D341Med (cell line): ENCODE measurements at regions not wholly inside any gene's neighbourhood (a gene's known extent, or its start where the extent isn't known, plus 50 kb on each side); places are given as distances from the start of the nearest gene placed in this dataset.

Experiments used
- DNase-seq: peaks from one replicate; pipeline ENCODE4 v3.0.0; 2012; ENCODE audit warnings: low spot score

DNA sequence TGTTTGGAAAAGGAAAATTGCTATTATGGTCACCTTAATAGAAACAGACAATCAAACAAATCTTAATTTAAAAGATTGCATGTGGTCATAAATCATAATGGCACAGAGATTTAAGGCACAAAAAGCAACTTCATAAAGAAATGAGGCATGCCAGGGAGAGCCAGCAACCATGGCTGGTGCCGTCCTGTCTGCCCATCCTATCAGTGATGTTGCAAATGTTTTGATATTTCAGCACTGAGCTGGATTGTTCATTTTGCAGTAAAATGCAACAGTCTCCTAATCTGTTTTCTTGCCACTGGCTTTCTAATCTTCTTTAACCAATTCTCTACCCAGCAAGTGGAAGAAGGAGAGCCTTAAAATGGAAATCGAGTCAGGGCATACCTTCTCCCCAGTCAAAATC lies 249.8 kb downstream of the SAMD5 start:
- no peak for DNase-seq

DNA sequence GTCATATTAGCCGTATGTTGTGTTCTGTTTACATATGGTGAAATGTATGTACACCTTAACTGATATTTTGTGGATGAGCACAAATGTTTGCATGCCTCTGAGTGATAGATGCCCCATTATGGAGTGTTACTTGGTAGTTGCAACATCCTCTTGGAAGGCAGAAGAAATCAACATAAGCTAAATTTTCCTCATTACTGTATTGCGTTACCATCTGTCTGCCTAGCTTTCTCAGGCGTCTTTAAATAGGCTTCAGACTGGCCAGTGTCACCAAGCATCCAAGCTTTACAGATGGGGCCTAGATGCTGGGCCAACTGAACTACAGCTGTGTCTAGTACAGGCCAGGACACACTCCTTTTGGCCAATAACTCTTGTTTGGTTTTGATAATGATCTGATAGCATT lies 250.6 kb downstream of the SAMD5 start:
- no peak for DNase-seq

DNA sequence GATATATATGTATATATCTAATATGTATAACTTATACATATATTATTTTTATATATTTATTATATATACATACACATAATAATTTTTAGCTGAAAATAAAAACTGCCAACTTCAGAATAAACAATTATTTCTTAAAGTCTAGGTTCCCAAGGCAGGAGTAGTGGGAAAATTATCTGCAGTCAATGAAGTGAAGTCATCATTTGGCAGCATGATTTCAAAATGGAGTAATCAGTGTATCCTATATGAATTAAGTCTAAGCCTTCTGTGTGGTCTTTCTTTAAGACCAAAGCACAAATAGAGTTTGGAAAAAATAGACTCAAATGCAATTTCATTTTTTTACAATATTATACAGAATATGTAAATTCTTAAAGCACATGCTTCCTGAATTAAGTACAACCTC lies 251.0 kb downstream of the SAMD5 start:
- DNase-seq: no peak

DNA sequence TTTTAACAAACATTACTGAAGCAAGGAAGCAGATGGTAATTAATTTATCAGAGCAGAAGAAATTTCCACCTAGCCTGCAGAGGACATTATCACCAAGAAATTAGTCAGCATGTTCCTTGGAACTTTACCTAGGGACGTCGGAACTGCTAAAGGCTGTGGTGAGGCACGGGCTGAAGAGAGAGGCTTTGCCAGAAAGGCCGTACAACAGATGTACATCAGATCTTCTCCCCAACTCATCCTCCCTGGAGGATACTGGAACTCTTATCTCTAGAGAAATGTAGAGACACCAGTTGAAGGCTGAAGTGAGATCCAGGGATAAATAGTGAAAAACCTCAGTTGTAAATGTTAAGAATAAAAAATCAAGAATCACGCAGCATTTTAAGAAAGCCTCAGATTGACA lies 257.1 kb downstream of the SAMD5 start:
- peak; percentile 24 for DNase-seq

GRCh38 chr6:147768969-147769368 lies 260.5 kb downstream of the SAMD5 start:
- no peak for DNase-seq

DNA sequence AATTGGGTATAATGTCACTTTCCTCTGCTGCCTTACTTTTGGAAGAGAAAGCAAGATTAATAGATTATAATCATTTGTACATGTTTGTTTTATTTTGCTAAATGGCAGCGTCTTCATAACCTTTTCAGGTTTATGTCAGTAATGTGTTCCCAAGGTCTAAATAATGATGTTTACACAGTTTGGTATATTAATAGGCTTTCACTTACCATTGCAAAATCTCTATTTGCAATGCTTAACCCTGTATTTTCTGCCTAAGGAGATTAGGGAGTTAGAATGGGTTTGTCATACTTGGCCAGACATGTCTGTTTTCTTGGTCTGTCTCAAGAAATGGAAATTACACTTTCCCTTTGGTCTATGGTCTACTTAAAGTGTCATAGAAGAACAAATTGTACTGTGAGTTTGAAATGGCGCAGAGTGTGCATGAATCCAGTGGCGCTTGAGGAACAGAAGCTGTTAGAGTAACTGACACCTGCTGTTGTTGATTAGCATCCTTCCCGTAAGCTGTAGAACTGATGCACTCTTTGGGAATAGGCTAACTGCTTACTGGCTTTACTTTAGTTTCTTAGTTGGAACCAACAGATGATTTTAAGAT lies 261.1 kb downstream of the SAMD5 start:
- no peak for DNase-seq

DNA sequence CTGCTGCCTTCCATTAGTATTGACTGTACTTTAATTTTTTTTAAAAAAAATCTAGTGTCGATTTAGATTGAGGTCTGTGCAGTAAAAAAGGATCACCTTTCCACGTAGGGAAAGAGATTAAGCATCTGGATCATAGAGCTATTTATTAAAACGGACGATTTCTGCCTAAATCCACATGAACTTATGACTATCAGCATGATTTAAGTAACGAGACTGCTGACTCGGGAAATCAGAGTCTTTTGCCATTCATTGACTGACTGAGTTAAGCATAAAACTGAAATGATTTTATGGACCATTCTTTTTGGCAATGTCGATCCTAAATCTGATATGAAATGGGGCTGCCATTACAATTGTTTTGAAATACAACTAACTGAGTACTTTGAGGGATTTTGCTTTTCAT lies 261.7 kb downstream of the SAMD5 start:
- DNase-seq: no peak

- no peak for DNase-seq
Measured at GRCh38 chr6:147772724-147773123, 264.2 kb downstream of the SAMD5 start.

DNA sequence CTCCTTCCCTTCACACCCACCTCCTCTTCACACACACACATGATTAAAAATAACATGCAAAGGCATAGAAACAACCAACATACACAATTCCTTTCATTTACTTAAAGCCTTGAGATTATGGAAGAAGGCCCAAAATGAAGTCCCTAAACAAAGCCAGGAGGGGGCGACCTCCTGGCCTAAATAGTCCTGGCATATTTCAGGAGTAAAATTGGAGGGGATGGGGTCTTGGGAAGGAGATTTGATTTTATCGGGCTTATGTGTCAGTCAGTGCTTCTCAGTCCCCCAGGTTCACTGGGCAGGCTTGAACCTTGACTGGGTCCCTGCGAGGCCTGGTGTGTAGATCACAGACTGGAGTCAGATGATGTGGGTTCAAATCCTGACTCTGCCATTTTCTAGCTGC lies 266.4 kb downstream of the SAMD5 start:
- peak; percentile 37 for DNase-seq

- DNase-seq: no peak
Measured at GRCh38 chr6:147776631-147777213, 268.2 kb downstream of the SAMD5 start.

GRCh38 chr6:147779624-147780023 lies 271.1 kb downstream of the SAMD5 start:
- DNase-seq: no peak

DNA sequence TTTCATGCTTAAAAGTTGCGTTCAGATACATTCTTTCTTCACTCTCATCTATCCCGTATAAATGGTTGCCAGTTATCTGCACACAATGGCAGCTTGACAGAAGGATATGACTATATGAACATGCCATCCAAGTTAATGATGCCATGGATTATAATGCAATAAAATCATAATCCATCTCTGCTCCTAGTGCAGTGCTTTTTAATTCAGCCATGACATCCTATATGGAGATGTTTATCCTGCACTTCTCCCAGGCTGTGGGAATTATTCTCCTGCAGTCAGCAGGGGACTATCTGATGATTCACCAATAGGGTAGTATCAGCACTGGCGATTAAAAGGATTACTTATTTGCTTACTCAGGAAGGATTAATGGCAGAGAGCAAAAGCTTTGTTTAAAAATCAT lies 273.8 kb downstream of the SAMD5 start:
- peak; percentile 76 for DNase-seq

DNA sequence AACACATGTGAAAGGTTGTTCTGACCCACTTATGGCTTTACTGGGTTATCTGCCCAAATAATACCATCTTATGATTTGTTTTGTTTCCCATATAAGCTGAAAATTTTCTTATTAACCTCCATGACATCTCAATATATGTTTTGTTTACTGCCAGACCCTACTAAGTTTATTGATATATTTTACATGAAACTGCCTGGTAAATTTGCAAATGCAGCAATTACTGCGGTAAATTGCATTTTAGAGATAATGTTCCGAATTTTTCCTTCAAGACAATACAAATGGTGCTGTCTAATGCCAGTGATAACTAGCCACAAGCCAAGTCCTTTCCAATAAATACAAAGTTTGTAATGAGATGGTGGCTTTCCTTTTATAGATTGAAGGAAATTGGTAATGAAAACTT lies 275.9 kb downstream of the SAMD5 start:
- no peak for DNase-seq

- DNase-seq: no peak
Measured at GRCh38 chr6:147787417-147787816, 278.9 kb downstream of the SAMD5 start.

- no peak for DNase-seq
Measured at GRCh38 chr6:147789430-147789947, 281.0 kb downstream of the SAMD5 start.

- DNase-seq: no peak
Measured at GRCh38 chr6:147793871-147794643, 285.6 kb downstream of the SAMD5 start.

DNA sequence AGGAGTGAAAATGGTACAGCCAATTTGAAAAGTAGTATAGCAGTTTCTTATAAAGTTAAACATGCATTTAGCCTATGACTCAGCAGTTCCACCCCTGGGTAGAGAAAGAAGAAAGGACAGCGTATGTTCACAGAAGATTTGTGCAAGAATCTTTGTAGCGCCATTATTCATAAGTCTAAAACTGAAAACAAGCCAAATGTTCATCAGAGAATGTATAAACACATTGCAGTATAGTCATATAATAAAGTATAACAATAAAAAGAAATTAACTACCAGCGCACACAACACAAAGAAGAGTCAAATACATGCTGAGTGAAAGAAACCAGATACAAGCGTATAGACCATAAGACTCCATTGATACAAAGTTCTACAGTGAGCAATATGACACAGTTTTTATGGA lies 294.0 kb downstream of the SAMD5 start:
- DNase-seq: no peak

DNA sequence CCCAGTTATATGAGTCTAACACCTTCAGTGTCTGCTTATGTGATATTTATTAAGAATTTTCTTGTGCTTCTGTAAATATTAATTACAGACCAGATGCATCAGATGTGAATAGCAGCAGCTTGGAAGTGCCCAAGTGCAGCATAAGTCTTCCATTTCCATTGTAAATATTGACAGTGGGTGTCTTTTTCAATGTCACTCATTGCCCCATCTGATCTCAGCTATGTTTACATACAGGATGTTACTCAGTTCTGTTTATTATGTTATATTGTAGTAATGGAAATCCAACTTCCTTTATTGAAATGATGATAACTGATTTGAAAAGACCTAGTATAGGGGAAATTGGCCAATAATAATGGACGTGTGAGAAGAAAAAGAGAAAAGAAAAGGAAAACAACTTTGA lies 296.7 kb downstream of the SAMD5 start:
- DNase-seq: no peak

- no peak for DNase-seq
Measured at GRCh38 chr6:147806697-147807096, 298.2 kb downstream of the SAMD5 start.

DNA sequence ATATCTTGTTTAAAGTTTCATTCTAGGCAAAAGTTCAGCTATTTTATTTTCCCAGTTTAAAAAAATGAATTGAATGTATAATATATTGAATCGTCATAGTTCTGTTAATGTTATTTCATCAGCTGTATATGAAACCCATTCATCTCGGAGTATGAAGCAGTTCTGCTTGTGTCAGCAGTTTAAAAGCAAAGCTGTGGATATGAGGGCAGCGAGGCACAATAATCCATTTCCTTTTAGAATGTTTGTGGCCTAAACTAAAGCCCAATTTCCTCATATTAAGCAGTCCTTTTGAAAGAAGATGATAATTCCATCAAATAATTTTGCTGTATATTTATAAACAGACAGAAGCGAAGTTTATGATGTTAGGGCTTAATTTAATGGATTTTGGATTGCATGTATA lies 300.1 kb downstream of the SAMD5 start:
- no peak for DNase-seq

DNA sequence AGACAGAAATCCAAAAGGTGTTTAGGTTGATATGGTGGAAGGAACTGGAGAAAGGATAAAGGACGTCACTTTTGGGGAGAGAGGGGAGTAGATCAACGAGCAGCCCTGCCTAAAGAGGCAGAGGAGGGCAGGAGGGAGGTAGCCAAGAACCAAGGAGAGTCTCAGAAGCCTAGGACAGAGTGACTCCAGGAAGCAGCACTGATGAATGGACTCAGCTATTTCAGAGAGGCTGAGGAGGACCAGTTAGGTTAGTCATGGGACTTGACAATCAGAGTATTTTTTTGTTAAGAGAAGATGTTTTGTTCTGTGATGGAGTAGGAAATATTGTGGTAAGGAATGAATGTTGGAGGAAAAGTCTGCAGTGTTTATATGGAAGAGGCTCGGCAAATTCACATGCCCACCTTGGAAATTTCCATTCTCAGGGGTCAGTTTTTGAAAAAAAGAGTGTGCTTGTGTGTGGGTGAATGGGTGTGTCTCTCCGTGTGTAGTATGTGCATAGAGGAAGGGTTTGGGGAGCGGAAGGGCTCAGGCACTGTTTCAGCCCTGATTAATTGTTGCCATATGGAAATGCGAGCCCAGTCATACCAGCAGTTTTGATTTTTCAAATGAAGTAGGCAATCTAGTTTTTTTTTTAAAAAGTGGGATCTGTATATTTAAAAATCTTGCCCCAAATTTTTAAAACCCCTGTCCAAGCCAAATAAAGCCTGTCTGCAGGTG lies 303.6 kb downstream of the SAMD5 start:
- no peak for DNase-seq

DNA sequence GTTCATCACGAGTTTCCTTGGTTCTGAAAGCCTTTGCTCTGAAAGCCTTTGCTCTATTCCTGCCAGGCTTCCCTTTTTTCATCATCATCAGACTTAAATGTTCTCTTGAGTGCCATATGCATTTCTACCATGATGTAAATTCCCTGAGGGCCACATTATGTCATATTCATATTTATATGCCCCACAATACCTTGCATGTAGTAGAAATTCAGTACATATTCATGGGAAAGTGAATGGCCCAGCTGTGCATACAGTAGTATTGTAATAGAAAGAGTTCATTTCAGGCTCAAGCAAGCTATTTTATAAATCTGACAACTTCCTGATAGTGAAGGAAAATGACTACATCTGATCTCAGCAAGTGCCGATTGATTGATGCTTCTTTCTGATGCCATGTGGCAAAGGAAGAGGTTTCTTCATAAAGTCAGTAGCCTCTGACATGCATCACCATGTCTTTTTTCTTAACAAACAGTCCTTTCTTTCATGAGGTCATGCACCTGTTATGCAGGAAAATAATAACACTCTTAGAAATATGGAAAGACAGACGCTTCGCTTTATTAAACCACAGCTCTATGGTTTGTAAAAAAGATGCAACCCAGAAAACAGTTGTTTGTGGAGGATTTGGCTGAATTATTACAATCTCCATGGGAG lies 308.7 kb downstream of the SAMD5 start:
- no peak for DNase-seq
